ENCODE measurements at regions not wholly inside any gene's neighbourhood (a gene's known extent, or its start where the extent isn't known, plus 50 kb on each side); places are given as distances from the start of the nearest gene placed in this dataset.

DNA sequence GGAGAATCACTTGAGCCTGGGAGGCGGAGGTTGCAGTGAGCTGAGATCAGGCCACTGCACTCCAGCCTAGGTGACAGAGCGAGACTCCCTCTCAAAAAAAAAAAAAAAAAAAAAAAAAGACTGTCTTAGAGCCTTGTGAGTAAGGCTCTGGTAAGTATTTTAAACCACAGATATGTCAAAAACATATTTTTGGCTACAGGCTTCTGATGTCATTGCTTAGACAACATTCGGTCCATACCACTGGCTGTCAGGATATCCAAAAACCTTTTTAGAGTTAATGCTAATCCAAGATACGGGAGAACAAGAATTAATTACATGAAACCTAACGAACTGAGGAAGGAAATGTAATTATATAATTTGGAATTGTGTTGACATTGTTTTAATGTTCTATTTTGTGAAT lies 999.5 kb upstream of the PABPC4L start:
- no peak overlapping the region for H3K27ac Mint-ChIP-seq
- CTCF ChIA-PET = no interaction called here
- no peaks in the 10 kb centered on the region for H3K9me3 Mint-ChIP-seq (ENCODE audit: low read depth)
- H3K36me3 Mint-ChIP-seq = no peaks in the 10 kb centered on the region
- H3K4me1 Mint-ChIP-seq = no peaks in the 10 kb centered on the region
- no peak for DNase-seq
- H3K4me3 Mint-ChIP-seq = no peak overlapping the region
- ATAC-seq = no peak
- H3K27me3 Mint-ChIP-seq = no peaks in the 10 kb centered on the region

DNA sequence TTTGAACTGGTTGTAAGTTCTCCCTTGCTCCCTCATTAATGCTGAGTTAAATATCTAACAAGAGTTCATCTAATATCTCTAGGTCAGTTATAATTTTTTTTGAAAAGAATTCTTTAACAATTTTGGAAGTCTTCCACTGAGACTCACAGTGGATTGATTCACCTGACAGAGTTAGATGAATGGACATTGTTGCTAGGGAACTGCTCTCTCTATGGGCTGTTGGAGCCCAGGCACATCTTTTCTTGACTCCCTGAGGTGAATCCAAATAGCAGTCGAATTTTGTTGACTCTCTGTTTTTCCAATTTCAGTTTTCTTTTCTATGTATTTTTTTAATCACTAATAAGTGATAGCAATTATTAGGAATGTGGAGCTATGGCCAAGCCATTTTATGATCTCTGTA lies 996.1 kb upstream of the PABPC4L start:
- Mint-ChIP-seq H3K27ac (no peak overlapping the region), H3K27me3 (no peaks in the 10 kb centered on the region), H3K9me3 (ENCODE audit: low read depth) (peaks cover under 1% of the 10 kb centered on the region), H3K4me3 (no peak overlapping the region), H3K4me1 (no peaks in the 10 kb centered on the region), H3K36me3 (no peaks in the 10 kb centered on the region)
- ATAC-seq (no peak), DNase-seq (no peak)
- CTCF ChIA-PET = no interaction called here

DNA sequence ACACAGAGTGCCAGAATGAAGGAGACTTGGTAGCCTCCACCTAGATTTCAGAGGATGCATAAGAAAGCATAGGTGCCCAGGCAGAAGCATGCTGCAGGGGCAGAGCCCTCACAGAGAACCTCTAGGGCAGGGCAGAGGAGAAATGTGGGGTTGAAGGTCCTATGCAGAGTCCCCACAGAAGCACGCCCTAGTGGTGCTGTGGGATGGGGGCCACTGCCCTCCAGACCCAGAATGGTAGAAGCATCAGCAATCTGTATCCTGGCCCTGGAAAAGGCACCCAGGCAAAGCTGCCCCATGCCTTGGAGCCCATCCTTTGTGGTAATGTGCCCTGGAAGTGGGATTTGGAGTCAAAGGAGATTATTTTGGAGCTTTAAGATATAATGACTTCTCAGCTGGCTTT lies 992.9 kb upstream of the PABPC4L start:
- DNase-seq = no peak
- Mint-ChIP-seq H3K4me3 (no peak overlapping the region), H3K27me3 (no peaks in the 10 kb centered on the region), H3K4me1 (no peaks in the 10 kb centered on the region), H3K9me3 (ENCODE audit: low read depth) (peaks cover 5% of the 10 kb centered on the region), H3K27ac (no peak overlapping the region), H3K36me3 (no peaks in the 10 kb centered on the region)
- CTCF ChIA-PET = no interaction called here
- ATAC-seq = no peak

DNA sequence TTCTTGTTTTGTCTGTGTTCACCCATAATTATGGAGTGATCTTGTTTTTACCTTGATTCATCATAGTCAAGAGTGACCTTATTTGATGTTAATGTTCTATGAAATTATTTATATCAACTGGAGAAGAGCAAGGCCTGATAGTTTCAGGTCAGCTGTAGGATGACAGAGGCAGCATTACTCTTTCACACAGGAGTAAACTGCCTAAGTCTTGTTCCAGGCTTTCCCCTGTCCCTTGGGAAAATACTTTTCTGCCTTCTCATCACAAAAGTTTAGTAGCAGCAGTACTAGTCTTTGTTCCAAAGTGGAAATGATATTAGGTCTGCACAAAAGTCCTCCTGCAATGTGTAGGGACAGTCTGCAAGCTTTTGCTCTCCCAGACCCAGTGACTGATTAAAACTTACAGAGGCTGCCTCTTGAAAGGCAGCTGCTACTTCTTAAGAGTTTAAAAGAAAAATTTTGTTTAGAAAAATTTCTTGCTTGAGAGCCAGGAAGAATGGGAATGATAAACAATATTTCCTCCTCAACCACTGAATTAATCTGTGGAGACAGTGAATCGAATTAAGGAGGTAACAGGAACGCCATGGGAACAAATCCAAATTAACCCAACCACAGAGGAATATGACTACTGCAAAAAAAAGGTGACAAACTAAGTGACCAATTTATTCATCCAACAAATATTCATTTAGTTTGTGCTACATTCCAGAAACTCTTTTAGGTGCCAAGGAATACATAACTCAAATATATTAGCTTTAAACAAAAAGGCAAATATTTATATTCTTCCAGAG lies 991.4 kb upstream of the PABPC4L start:
- DNase-seq (no peak), ATAC-seq (no peak)
- no peak overlapping the region for H3K27ac Mint-ChIP-seq
- H3K27me3 Mint-ChIP-seq = no peaks in the 10 kb centered on the region
- no peak overlapping the region for H3K4me3 Mint-ChIP-seq
- H3K4me1 Mint-ChIP-seq = no peaks in the 10 kb centered on the region
- H3K9me3 Mint-ChIP-seq (ENCODE audit: low read depth) = peaks cover 5% of the 10 kb centered on the region
- CTCF ChIA-PET = no interaction called here
- H3K36me3 Mint-ChIP-seq = no peaks in the 10 kb centered on the region

DNA sequence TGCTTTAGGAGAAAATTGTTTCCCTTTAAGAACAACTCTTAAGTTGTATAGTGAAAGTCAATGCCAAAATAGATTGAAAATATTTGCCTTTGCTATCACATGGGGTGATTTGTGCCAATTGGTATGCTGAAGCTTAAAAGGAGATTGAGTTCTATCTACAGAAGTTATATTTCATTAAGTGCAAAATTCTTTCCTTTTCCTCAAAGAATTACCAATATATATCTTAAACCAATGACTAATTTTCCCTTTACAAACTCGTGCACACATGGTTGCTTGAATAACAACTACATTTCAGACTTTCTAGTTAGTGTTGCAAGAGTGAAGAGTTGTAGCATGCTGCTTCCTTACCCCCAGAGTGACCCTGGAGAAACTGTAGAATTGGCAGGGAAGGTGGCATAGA lies 990.0 kb upstream of the PABPC4L start:
- Mint-ChIP-seq H3K27me3 (no peaks in the 10 kb centered on the region), H3K9me3 (ENCODE audit: low read depth) (peaks cover 5% of the 10 kb centered on the region), H3K27ac (no peak overlapping the region), H3K4me3 (no peak overlapping the region), H3K36me3 (no peaks in the 10 kb centered on the region), H3K4me1 (no peaks in the 10 kb centered on the region)
- ATAC-seq = no peak
- CTCF ChIA-PET = no interaction called here
- no peak for DNase-seq

DNA sequence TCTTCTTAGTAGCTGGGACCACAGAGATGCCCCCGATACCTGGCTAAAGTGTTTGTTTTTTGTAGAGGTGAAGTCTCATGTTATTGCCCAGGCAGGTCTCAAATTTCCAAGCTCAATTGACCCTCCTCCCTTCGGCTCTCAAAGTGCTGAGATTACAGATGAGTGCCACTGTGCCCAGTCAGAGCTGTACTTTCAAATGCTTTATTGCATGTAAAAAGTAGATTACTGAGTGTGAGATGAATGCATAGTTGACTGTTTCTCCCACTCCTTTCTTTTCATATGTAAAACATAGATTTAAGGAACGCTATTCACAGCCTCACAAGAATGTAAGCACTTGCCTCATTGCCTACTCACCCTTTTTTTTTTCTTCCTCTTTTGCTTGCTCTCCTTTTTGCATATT lies 984.4 kb upstream of the PABPC4L start:
- no peak overlapping the region for H3K4me3 Mint-ChIP-seq
- no peak overlapping the region for H3K27ac Mint-ChIP-seq
- no peaks in the 10 kb centered on the region for H3K36me3 Mint-ChIP-seq

DNA sequence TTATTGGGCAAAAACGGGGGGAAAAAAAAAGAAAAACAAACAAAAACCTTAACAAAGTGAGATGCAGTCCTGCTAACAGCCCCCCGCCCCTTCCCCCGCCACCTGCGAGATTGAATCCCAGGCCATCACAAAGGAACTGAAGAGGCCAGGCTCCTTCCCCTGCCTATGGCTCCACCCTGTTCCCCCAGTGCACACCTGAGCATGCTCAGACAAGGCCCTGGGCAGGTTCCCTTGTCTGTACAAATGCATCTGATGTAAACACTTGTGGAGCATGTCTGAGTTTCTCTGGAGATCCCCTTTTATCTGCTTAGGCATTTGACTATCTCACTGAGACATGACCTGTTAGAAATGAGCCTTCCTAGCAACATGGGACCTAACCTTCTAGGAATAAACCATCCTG lies 983.7 kb upstream of the PABPC4L start:
- Mint-ChIP-seq H3K36me3 (no peaks in the 10 kb centered on the region), H3K4me3 (no peak overlapping the region)

More for the DNA sequence above, 984.4 kb upstream of the PABPC4L start:
- H3K9me3 Mint-ChIP-seq (ENCODE audit: low read depth) = peaks cover 2% of the 10 kb centered on the region
- no peaks in the 10 kb centered on the region for H3K27me3 Mint-ChIP-seq
- DNase-seq (no peak), ATAC-seq (no peak)
- H3K4me1 Mint-ChIP-seq = no peaks in the 10 kb centered on the region
- CTCF ChIA-PET = no interaction called here

DNA sequence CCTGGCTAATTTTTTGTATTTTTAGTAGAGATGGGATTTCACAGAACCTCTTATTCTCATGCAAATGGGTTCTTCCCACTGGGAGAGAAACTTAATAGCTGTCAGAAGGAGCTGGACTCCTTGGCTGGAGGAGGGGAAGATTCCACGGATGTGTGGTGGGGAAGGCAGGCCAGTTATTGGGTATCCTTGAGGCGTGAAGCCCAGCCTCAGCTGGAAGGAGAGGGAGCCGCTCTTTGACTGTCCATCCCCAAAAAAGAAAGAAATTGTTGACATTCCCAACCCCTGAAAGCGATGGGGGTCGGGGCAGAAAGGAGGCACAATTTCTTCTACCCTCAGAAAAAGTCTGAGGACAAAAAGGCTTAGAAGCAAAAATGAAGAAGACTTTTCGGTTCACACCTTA lies 983.1 kb upstream of the PABPC4L start:
- H3K4me3 Mint-ChIP-seq = no peak overlapping the region
- no peak for DNase-seq
- CTCF ChIA-PET = no interaction called here
- H3K27ac Mint-ChIP-seq = no peak overlapping the region
- no peaks in the 10 kb centered on the region for H3K36me3 Mint-ChIP-seq
- no peaks in the 10 kb centered on the region for H3K27me3 Mint-ChIP-seq
- H3K9me3 Mint-ChIP-seq (ENCODE audit: low read depth) = peaks cover 2% of the 10 kb centered on the region
- H3K4me1 Mint-ChIP-seq = no peaks in the 10 kb centered on the region
- no peak for ATAC-seq

More for the DNA sequence above, 983.7 kb upstream of the PABPC4L start:
- DNase-seq = no peak
- Mint-ChIP-seq H3K9me3 (ENCODE audit: low read depth) (peaks cover 2% of the 10 kb centered on the region), H3K4me1 (no peaks in the 10 kb centered on the region), H3K27me3 (no peaks in the 10 kb centered on the region), H3K27ac (no peak overlapping the region)
- CTCF ChIA-PET = no interaction called here
- no peak for ATAC-seq

DNA sequence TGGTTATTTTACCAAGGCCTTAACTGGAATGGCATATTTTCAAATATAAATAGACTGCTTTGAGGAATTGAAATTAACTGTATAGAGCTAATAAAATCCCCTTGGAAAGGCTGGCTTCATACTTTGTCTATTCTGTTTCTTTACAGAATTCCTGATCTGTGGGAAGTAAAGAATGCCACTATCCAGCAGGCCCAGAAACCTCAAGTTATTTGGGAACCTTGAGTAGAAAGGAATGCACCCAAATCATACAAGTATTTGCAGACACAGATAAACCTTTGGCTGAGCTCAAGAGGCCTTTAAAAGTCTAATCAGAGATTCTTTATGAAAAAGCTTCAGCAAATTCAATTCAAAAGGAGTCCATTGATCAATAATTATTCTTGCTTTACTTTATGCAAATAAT lies 975.7 kb upstream of the PABPC4L start:
- H3K4me1 Mint-ChIP-seq = no peaks in the 10 kb centered on the region
- no peak for DNase-seq
- no peaks in the 10 kb centered on the region for H3K36me3 Mint-ChIP-seq
- no peak overlapping the region for H3K4me3 Mint-ChIP-seq
- ATAC-seq = no peak
- H3K9me3 Mint-ChIP-seq (ENCODE audit: low read depth) = no peaks in the 10 kb centered on the region
- H3K27ac Mint-ChIP-seq = no peak overlapping the region
- CTCF ChIA-PET = no interaction called here
- no peaks in the 10 kb centered on the region for H3K27me3 Mint-ChIP-seq

DNA sequence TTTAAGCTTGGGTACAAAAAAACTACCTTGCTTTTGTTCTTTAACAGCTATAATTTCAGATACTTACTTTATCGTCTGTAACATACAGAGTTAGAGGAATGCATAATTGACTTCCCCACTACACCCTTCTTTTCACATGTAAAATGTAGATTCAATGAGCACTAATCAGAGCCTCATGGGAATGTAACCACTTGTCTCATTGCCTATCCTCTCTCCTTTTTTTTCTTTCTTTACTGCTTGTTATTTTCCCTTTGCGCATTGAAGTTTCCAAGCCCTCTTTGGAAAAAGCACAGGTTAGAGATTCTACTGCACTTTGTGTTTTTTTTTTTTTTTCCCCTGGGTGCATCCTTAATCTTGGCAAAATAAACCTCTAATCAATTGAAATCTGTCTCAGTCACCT lies 965.1 kb upstream of the PABPC4L start:
- no peaks in the 10 kb centered on the region for H3K27me3 Mint-ChIP-seq
- H3K27ac Mint-ChIP-seq = no peak overlapping the region
- no peaks in the 10 kb centered on the region for H3K4me1 Mint-ChIP-seq
- H3K36me3 Mint-ChIP-seq = no peaks in the 10 kb centered on the region
- CTCF ChIA-PET = no interaction called here
- H3K4me3 Mint-ChIP-seq = no peak overlapping the region
- ATAC-seq (no peak), DNase-seq (no peak)
- peaks cover 5% of the 10 kb centered on the region for H3K9me3 Mint-ChIP-seq (ENCODE audit: low read depth)

DNA sequence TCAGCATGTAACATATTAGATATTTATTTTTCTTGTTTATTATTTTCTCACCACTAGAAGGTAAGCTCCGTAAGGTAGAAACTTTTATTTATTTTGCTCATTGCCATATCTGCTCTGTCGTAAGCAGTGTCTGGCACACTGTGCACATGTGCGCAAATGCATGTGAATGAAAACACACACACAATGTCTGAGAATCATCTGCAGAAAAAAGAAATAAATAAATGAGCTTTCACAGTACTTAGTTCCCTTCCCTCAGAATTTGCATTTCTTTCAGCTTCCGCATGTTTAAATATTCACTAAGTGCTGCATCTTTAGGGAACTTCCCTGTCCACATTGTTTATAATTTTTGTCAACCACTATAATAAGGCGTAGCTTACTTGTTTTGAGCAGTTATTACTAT lies 963.0 kb upstream of the PABPC4L start:
- Mint-ChIP-seq H3K4me3 (no peak overlapping the region), H3K27ac (no peak overlapping the region), H3K4me1 (no peaks in the 10 kb centered on the region), H3K36me3 (no peaks in the 10 kb centered on the region), H3K9me3 (ENCODE audit: low read depth) (peaks cover 7% of the 10 kb centered on the region), H3K27me3 (no peaks in the 10 kb centered on the region)
- no peak for ATAC-seq
- DNase-seq = no peak
- CTCF ChIA-PET = no interaction called here

DNA sequence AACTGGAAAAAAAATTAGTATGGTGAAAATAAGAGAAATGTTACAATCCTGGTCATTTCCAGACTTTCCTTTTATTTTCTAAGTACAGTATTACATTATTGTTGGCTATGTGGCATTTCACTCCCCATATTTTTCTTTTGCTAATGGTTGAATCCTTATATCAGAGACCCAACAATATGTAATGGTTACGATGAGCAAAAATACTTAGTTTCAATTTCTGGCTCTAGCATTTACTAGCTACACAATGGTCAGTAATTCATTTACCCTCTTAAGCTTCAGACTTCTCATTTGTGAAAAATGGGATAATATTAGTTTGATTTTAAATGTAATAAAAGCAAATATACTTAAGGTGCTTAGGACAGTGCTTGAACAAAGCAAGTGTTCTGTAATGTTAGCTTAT lies 942.9 kb upstream of the PABPC4L start:
- Mint-ChIP-seq H3K36me3 (no peaks in the 10 kb centered on the region), H3K4me3 (no peak overlapping the region), H3K4me1 (no peaks in the 10 kb centered on the region), H3K27ac (no peak overlapping the region), H3K9me3 (ENCODE audit: low read depth) (peaks cover 11% of the 10 kb centered on the region), H3K27me3 (no peaks in the 10 kb centered on the region)
- ATAC-seq (no peak), DNase-seq (no peak)
- CTCF ChIA-PET = no interaction called here

DNA sequence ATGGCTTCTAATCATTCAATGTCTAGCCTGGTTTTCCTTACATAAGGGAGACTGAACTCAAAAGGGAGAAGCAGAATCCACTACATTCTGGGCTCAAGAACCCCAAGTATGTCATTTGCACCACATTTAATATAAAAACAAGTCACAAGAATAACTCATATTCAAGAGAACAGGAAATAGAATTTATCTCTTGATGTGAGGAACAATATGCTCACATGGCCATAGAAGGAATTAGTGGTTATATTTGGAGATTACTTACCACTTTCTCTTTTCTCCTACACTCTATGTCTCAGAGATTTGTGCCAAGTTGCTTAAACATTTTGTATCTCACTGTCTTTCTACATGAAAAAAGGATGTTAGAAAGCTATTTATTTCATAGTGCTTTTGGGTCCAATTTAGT lies 922.6 kb upstream of the PABPC4L start:
- CTCF ChIA-PET = no interaction called here
- ATAC-seq (no peak), DNase-seq (no peak)
- peaks cover 3% of the 10 kb centered on the region for H3K9me3 Mint-ChIP-seq (ENCODE audit: low read depth)
- no peak overlapping the region for H3K4me3 Mint-ChIP-seq
- no peaks in the 10 kb centered on the region for H3K27me3 Mint-ChIP-seq
- H3K4me1 Mint-ChIP-seq = no peaks in the 10 kb centered on the region
- no peak overlapping the region for H3K27ac Mint-ChIP-seq
- no peaks in the 10 kb centered on the region for H3K36me3 Mint-ChIP-seq

DNA sequence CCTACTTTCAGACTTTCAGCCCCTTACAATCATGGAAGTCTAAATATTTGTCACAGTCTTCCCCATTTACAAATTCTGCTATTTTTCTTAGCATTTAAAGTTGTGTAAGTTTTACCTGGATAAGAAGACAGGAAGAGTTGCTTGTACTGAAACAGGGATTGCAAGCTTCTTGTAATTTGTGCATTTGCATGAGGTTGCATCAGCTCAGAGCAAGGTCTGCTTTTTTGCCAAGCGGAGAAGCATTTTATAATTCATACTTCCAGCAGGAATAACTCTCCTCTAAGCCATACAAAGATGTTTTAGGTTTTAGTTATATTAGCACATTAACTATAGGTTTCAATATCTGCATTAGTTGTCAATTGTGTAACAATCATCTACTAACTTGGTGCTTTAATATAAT lies 922.0 kb upstream of the PABPC4L start:
- Mint-ChIP-seq H3K4me3 (no peak overlapping the region), H3K27ac (no peak overlapping the region), H3K9me3 (ENCODE audit: low read depth) (peaks cover 6% of the 10 kb centered on the region), H3K36me3 (no peaks in the 10 kb centered on the region), H3K4me1 (no peaks in the 10 kb centered on the region), H3K27me3 (no peaks in the 10 kb centered on the region)
- DNase-seq (no peak), ATAC-seq (no peak)
- CTCF ChIA-PET = no interaction called here

DNA sequence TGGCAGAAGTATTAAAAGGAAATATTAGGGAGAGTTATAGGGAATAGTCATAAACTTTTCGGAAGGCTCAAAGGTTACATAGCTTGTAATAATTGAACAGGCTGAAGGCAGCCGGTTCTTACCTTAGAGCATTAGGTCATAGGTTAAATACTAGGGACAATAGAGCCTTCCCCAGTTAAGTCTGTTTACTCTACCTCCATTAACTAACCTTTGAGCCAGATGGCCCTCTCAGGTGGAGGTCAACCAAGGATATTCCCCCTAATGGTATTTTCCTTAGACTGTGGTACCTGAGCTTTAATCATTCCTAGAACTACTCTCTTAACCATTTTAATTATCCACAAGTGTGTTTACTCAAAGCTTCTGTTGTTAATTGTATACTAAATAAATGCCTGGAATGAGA lies 920.9 kb upstream of the PABPC4L start:
- H3K27ac Mint-ChIP-seq = no peak overlapping the region
- no peaks in the 10 kb centered on the region for H3K4me1 Mint-ChIP-seq
- CTCF ChIA-PET = no interaction called here
- DNase-seq (no peak), ATAC-seq (no peak)
- H3K27me3 Mint-ChIP-seq = no peaks in the 10 kb centered on the region
- no peak overlapping the region for H3K4me3 Mint-ChIP-seq
- H3K36me3 Mint-ChIP-seq = no peaks in the 10 kb centered on the region
- peaks cover 6% of the 10 kb centered on the region for H3K9me3 Mint-ChIP-seq (ENCODE audit: low read depth)
